ENCODE measurements at regions not wholly inside any gene's neighbourhood (a gene's known extent, or its start where the extent isn't known, plus 50 kb on each side); places are given as distances from the start of the nearest gene placed in this dataset.

GRCh38 chr21:24222676-24223075 lies 1384.6 kb downstream of the MRPL39 start:
- Histone ChIP-seq H3K36me3 (ENCODE audit: control insufficient read depth, insufficient read depth, low read length) (no peaks in the 10 kb centered on the region), H3K4me3 (ENCODE audit: low read length) (no peak overlapping the region), H3K27ac (ENCODE audit: low read length) (no peak overlapping the region), H3K4me1 (ENCODE audit: control insufficient read depth, insufficient read depth, low read length) (no peaks in the 10 kb centered on the region), H3K9me3 (ENCODE audit: control insufficient read depth, insufficient read depth, low read length) (no peaks in the 10 kb centered on the region), H3K27me3 (ENCODE audit: control insufficient read depth, insufficient read depth, low read length) (no peaks in the 10 kb centered on the region)
- Mint-ChIP-seq H3K36me3 (no peaks in the 10 kb centered on the region), H3K4me3 (no peak overlapping the region), H3K4me1 (no peaks in the 10 kb centered on the region), H3K9me3 (peaks cover 10 to 12% of the 10 kb centered on the region in 2 donors), H3K27ac (no peak overlapping the region), H3K27me3 (ENCODE audit: low read depth in 2 of 2) (no peaks in the 10 kb centered on the region)
- TF ChIP-seq, protein P1, sequence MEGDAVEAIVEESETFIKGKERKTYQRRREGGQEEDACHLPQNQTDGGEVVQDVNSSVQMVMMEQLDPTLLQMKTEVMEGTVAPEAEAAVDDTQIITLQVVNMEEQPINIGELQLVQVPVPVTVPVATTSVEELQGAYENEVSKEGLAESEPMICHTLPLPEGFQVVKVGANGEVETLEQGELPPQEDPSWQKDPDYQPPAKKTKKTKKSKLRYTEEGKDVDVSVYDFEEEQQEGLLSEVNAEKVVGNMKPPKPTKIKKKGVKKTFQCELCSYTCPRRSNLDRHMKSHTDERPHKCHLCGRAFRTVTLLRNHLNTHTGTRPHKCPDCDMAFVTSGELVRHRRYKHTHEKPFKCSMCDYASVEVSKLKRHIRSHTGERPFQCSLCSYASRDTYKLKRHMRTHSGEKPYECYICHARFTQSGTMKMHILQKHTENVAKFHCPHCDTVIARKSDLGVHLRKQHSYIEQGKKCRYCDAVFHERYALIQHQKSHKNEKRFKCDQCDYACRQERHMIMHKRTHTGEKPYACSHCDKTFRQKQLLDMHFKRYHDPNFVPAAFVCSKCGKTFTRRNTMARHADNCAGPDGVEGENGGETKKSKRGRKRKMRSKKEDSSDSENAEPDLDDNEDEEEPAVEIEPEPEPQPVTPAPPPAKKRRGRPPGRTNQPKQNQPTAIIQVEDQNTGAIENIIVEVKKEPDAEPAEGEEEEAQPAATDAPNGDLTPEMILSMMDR (IDR thresholded peaks at IDR 0.05), result no peak
- ATAC-seq (no peak), DNase-seq (no peak)
- intact Hi-C loops (cut with micrococcal nuclease), result no loop called here
- whole genome bisulfite sequencing (ENCODE audit: insufficient coverage), result 100% methylated on average over 1 of the region's 3 CpGs

DNA sequence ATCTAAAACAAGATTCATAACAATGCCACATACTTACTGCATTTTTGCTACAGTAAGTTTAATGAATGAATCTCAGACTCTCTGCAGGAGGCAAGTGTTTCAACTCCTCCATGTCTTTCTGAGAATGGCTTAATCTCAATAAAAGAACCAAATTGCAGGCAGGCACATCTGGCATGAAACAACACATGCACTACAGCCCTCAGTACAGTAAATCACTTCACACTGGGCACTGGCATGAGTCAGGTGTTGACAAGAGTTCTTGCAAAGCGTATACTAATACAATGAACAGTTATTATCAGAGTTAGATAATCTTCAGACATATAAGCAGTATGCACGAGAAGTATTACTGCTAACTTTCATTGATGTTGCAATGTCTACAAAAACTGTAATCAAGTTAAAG lies 1386.8 kb downstream of the MRPL39 start:
- no peaks in the 10 kb centered on the region for H3K4me1 Mint-ChIP-seq
- TF ChIP-seq, protein P1 (IDR thresholded peaks at IDR 0.05), result no peak
- Histone ChIP-seq H3K9me3 (ENCODE audit: control insufficient read depth, insufficient read depth, low read length) (no peaks in the 10 kb centered on the region), H3K36me3 (ENCODE audit: control insufficient read depth, insufficient read depth, low read length) (no peaks in the 10 kb centered on the region), H3K4me3 (ENCODE audit: low read length) (no peak overlapping the region), H3K27me3 (ENCODE audit: control insufficient read depth, insufficient read depth, low read length) (no peaks in the 10 kb centered on the region), H3K4me1 (ENCODE audit: control insufficient read depth, insufficient read depth, low read length) (no peaks in the 10 kb centered on the region), H3K27ac (ENCODE audit: low read length) (no peak overlapping the region)
- WGBS (ENCODE audit: insufficient coverage), result 83% methylated on average over 2 of the region's 2 CpGs
- intact Hi-C loops (cut with micrococcal nuclease), result no loop called here
- ATAC-seq (no peak), DNase-seq (no peak)
- H3K36me3 Mint-ChIP-seq, result no peaks in the 10 kb centered on the region
- H3K9me3 Mint-ChIP-seq, result peaks cover 8 to 10% of the 10 kb centered on the region in 2 donors
- no peak overlapping the region for H3K4me3 Mint-ChIP-seq
- H3K27ac Mint-ChIP-seq, result no peak overlapping the region
- no peaks in the 10 kb centered on the region for H3K27me3 Mint-ChIP-seq (ENCODE audit: low read depth in 2 of 2)

DNA sequence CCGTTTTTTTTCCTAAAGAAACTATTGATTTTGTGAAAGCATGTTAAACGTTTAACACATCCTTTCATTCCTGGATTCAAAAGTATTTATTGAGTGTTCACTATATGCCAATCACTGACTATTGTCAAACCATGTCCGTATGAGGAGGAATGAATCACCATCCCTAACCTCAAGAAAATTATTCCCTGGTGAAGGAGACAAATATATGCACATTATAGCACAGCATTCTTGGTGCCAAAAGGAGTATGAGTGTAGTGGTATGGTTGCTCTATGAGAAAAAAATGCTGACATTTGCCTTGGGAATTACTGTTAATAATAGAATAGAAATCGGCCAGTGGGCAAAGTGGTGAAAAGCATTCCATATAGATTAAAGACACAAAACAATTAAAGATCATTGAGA lies 1390.1 kb downstream of the MRPL39 start:
- H3K9me3 Mint-ChIP-seq, result peaks cover 4 to 7% of the 10 kb centered on the region in 2 donors
- H3K4me1 Mint-ChIP-seq, result no peaks in the 10 kb centered on the region
- Histone ChIP-seq H3K27ac (ENCODE audit: low read length) (no peak overlapping the region), H3K27me3 (ENCODE audit: control insufficient read depth, insufficient read depth, low read length) (no peaks in the 10 kb centered on the region), H3K9me3 (ENCODE audit: control insufficient read depth, insufficient read depth, low read length) (no peaks in the 10 kb centered on the region), H3K36me3 (ENCODE audit: control insufficient read depth, insufficient read depth, low read length) (no peaks in the 10 kb centered on the region), H3K4me3 (ENCODE audit: low read length) (no peak overlapping the region), H3K4me1 (ENCODE audit: control insufficient read depth, insufficient read depth, low read length) (no peaks in the 10 kb centered on the region)
- TF ChIP-seq, protein P1 (IDR thresholded peaks at IDR 0.05), result no peak
- no peak overlapping the region for H3K27ac Mint-ChIP-seq
- no peaks in the 10 kb centered on the region for H3K36me3 Mint-ChIP-seq
- no peak for DNase-seq
- H3K27me3 Mint-ChIP-seq (ENCODE audit: low read depth in 2 of 2), result no peaks in the 10 kb centered on the region
- H3K4me3 Mint-ChIP-seq, result no peak overlapping the region
- intact Hi-C loops (cut with micrococcal nuclease), result no loop called here
- WGBS (ENCODE audit: insufficient coverage), result no CpG with 5 or more reads among the region's 4 CpGs
- ATAC-seq, result no peak

DNA sequence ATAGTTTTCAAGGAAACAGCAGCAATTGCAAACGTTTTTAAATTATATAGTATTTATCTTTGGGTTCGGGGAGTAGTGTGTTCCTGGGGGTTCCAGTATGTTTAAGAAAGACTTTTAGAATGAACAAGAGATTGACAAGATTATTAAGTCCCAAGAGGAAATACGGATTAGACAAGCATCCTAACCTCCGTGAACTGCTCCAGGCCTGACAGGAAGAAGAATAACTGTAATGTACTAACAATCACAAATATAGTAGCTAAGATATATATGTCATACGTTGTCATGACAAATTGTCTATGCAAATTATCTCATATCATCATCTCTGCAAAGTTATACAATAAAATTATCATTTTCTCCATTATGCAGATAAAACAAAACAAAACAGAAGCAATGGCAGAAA lies 1397.2 kb downstream of the MRPL39 start:
- WGBS (ENCODE audit: insufficient coverage), result 82% methylated on average over 2 of the region's 5 CpGs
- Mint-ChIP-seq H3K9me3 (peaks cover 11 to 19% of the 10 kb centered on the region in 2 donors), H3K36me3 (no peaks in the 10 kb centered on the region), H3K4me1 (no peaks in the 10 kb centered on the region), H3K27me3 (ENCODE audit: low read depth in 2 of 2) (no peaks in the 10 kb centered on the region), H3K4me3 (no peak overlapping the region), H3K27ac (no peak overlapping the region)
- Histone ChIP-seq H3K9me3 (ENCODE audit: control insufficient read depth, insufficient read depth, low read length) (peaks cover 5% of the 10 kb centered on the region), H3K4me1 (ENCODE audit: control insufficient read depth, insufficient read depth, low read length) (no peaks in the 10 kb centered on the region), H3K27me3 (ENCODE audit: control insufficient read depth, insufficient read depth, low read length) (no peaks in the 10 kb centered on the region), H3K27ac (ENCODE audit: low read length) (no peak overlapping the region), H3K36me3 (ENCODE audit: control insufficient read depth, insufficient read depth, low read length) (no peaks in the 10 kb centered on the region), H3K4me3 (ENCODE audit: low read length) (no peak overlapping the region)
- TF ChIP-seq, protein P1 (IDR thresholded peaks at IDR 0.05), result no peak
- intact Hi-C loops (cut with micrococcal nuclease), result no loop called here
- no peak for DNase-seq
- no peak for ATAC-seq

Measured in natural killer cell (primary cell).